ENCODE measurements at regions not wholly inside any gene's neighbourhood (a gene's known extent, or its start where the extent isn't known, plus 50 kb on each side); places are given as distances from the start of the nearest gene placed in this dataset.

DNA sequence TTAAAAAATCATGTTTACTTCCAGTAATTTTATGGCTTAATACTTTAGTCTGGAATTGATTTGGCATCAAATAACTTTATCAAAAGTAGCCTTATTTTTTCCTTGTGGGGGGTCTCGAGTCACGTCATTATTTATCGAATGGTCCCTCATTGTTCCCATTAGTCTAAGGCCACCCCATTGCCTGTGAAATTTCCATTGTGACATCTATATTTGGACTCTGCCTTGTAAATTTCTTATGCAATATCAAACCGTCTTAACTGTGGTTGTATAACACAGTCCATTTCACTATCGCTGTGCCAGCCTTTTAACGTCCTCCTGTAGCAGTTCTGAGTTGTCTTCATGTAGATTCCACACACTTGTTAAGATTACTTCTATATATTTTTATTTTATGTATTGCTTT, 103.9 kb upstream of the RET start:
- Histone ChIP-seq H3K36me3 (ENCODE audit: insufficient read depth) (no peaks in the 10 kb centered on the region), H3K4me2 (no peak overlapping the region), H3K27me3 (ENCODE audit: insufficient read depth) (no peaks in the 10 kb centered on the region), H3K4me1 (ENCODE audit: insufficient read depth) (no peaks in the 10 kb centered on the region), H2AFZ (no peak overlapping the region), H3K4me3 (no peak overlapping the region), H3F3A (replicated peaks; ENCODE audit: low read depth) (no peaks in the 10 kb centered on the region), H3K79me2 (replicated peaks; ENCODE audit: insufficient read depth) (no peaks in the 10 kb centered on the region), H3K9me2 (ENCODE audit: insufficient read depth) (no peaks in the 10 kb centered on the region), H3K27ac (ENCODE audit: low read depth) (no peak overlapping the region), H4K20me1 (replicated peaks; ENCODE audit: insufficient read depth) (no peaks in the 10 kb centered on the region)
- Mint-ChIP-seq H3K27me3 (ENCODE audit: insufficient read depth, low read depth, poor library complexity) (peaks cover 5% of the 10 kb centered on the region), H3K4me1 (no peaks in the 10 kb centered on the region; the same call in 2 of the 3 replicates), H3K36me3 (ENCODE audit: low read depth) (no peaks in the 10 kb centered on the region), H3K4me3 (no peak overlapping the region), H3K9me3 (no peaks in the 10 kb centered on the region), H3K27ac (no peak overlapping the region)
- TF ChIP-seq, protein P1, sequence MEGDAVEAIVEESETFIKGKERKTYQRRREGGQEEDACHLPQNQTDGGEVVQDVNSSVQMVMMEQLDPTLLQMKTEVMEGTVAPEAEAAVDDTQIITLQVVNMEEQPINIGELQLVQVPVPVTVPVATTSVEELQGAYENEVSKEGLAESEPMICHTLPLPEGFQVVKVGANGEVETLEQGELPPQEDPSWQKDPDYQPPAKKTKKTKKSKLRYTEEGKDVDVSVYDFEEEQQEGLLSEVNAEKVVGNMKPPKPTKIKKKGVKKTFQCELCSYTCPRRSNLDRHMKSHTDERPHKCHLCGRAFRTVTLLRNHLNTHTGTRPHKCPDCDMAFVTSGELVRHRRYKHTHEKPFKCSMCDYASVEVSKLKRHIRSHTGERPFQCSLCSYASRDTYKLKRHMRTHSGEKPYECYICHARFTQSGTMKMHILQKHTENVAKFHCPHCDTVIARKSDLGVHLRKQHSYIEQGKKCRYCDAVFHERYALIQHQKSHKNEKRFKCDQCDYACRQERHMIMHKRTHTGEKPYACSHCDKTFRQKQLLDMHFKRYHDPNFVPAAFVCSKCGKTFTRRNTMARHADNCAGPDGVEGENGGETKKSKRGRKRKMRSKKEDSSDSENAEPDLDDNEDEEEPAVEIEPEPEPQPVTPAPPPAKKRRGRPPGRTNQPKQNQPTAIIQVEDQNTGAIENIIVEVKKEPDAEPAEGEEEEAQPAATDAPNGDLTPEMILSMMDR (conservative IDR thresholded peaks at IDR 0.05; ENCODE audit: low read depth in 2 of 2), result no peak
- TF ChIP-seq JUNB (IDR thresholded peaks at IDR 0.05; ENCODE audit: unreplicated experiment), result no peak
- TF ChIP-seq, protein P2, sequence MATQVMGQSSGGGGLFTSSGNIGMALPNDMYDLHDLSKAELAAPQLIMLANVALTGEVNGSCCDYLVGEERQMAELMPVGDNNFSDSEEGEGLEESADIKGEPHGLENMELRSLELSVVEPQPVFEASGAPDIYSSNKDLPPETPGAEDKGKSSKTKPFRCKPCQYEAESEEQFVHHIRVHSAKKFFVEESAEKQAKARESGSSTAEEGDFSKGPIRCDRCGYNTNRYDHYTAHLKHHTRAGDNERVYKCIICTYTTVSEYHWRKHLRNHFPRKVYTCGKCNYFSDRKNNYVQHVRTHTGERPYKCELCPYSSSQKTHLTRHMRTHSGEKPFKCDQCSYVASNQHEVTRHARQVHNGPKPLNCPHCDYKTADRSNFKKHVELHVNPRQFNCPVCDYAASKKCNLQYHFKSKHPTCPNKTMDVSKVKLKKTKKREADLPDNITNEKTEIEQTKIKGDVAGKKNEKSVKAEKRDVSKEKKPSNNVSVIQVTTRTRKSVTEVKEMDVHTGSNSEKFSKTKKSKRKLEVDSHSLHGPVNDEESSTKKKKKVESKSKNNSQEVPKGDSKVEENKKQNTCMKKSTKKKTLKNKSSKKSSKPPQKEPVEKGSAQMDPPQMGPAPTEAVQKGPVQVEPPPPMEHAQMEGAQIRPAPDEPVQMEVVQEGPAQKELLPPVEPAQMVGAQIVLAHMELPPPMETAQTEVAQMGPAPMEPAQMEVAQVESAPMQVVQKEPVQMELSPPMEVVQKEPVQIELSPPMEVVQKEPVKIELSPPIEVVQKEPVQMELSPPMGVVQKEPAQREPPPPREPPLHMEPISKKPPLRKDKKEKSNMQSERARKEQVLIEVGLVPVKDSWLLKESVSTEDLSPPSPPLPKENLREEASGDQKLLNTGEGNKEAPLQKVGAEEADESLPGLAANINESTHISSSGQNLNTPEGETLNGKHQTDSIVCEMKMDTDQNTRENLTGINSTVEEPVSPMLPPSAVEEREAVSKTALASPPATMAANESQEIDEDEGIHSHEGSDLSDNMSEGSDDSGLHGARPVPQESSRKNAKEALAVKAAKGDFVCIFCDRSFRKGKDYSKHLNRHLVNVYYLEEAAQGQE (IDR thresholded peaks at IDR 0.05; ENCODE audit: unreplicated experiment), result no peak
- TF ChIP-seq, protein P3, sequence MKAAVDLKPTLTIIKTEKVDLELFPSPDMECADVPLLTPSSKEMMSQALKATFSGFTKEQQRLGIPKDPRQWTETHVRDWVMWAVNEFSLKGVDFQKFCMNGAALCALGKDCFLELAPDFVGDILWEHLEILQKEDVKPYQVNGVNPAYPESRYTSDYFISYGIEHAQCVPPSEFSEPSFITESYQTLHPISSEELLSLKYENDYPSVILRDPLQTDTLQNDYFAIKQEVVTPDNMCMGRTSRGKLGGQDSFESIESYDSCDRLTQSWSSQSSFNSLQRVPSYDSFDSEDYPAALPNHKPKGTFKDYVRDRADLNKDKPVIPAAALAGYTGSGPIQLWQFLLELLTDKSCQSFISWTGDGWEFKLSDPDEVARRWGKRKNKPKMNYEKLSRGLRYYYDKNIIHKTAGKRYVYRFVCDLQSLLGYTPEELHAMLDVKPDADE (IDR thresholded peaks at IDR 0.05), result no peak
- no peak for TF ChIP-seq ZNF114 (CRISPR knock-in tag; IDR thresholded peaks at IDR 0.05)
- TF ChIP-seq EZH2 (IDR thresholded peaks at IDR 0.05; ENCODE audit: low read depth, unreplicated experiment), result no peak
- TF ChIP-seq ZNF331 (CRISPR knock-in tag; IDR thresholded peaks at IDR 0.05; ENCODE audit: low read depth), result no peak
- TF ChIP-seq POLR2AphosphoS5 (IDR thresholded peaks at IDR 0.05; ENCODE audit: low read depth), result no peak
- no peak for TF ChIP-seq NANOG (IDR thresholded peaks at IDR 0.05; ENCODE audit: borderline replicate concordance)
- no peak for TF ChIP-seq EZH2phosphoT487 (IDR thresholded peaks at IDR 0.05; ENCODE audit: unreplicated experiment)
- TF ChIP-seq STAT1 (IDR thresholded peaks at IDR 0.05; ENCODE audit: unreplicated experiment), result no peak
- no peak for TF ChIP-seq CREB1 (CRISPR knock-in tag; IDR thresholded peaks at IDR 0.05; ENCODE audit: low read depth)
- TF ChIP-seq, protein P4, sequence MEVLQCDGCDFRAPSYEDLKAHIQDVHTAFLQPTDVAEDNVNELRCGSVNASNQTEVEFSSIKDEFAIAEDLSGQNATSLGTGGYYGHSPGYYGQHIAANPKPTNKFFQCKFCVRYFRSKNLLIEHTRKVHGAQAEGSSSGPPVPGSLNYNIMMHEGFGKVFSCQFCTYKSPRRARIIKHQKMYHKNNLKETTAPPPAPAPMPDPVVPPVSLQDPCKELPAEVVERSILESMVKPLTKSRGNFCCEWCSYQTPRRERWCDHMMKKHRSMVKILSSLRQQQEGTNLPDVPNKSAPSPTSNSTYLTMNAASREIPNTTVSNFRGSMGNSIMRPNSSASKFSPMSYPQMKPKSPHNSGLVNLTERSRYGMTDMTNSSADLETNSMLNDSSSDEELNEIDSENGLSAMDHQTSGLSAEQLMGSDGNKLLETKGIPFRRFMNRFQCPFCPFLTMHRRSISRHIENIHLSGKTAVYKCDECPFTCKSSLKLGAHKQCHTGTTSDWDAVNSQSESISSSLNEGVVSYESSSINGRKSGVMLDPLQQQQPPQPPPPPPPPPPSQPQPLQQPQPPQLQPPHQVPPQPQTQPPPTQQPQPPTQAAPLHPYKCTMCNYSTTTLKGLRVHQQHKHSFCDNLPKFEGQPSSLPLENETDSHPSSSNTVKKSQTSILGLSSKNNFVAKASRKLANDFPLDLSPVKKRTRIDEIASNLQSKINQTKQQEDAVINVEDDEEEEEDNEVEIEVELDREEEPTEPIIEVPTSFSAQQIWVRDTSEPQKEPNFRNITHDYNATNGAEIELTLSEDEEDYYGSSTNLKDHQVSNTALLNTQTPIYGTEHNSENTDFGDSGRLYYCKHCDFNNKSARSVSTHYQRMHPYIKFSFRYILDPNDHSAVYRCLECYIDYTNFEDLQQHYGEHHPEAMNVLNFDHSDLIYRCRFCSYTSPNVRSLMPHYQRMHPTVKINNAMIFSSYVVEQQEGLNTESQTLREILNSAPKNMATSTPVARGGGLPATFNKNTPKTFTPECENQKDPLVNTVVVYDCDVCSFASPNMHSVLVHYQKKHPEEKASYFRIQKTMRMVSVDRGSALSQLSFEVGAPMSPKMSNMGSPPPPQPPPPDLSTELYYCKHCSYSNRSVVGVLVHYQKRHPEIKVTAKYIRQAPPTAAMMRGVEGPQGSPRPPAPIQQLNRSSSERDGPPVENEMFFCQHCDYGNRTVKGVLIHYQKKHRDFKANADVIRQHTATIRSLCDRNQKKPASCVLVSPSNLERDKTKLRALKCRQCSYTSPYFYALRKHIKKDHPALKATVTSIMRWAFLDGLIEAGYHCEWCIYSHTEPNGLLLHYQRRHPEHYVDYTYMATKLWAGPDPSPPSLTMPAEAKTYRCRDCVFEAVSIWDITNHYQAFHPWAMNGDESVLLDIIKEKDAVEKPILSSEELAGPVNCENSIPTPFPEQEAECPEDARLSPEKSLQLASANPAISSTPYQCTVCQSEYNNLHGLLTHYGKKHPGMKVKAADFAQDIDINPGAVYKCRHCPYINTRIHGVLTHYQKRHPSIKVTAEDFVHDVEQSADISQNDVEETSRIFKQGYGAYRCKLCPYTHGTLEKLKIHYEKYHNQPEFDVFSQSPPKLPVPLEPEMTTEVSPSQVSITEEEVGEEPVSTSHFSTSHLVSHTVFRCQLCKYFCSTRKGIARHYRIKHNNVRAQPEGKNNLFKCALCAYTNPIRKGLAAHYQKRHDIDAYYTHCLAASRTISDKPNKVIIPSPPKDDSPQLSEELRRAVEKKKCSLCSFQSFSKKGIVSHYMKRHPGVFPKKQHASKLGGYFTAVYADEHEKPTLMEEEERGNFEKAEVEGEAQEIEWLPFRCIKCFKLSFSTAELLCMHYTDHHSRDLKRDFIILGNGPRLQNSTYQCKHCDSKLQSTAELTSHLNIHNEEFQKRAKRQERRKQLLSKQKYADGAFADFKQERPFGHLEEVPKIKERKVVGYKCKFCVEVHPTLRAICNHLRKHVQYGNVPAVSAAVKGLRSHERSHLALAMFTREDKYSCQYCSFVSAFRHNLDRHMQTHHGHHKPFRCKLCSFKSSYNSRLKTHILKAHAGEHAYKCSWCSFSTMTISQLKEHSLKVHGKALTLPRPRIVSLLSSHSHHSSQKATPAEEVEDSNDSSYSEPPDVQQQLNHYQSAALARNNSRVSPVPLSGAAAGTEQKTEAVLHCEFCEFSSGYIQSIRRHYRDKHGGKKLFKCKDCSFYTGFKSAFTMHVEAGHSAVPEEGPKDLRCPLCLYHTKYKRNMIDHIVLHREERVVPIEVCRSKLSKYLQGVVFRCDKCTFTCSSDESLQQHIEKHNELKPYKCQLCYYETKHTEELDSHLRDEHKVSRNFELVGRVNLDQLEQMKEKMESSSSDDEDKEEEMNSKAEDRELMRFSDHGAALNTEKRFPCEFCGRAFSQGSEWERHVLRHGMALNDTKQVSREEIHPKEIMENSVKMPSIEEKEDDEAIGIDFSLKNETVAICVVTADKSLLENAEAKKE (CRISPR knock-in tag; IDR thresholded peaks at IDR 0.05), result no peak
- ATAC-seq (no peak), DNase-seq (ENCODE audit: low spot score) (no peak)
